HG02642 (cell line): ENCODE measurements at regions not wholly inside any gene's neighbourhood (a gene's known extent, or its start where the extent isn't known, plus 50 kb on each side); places are given as distances from the start of the nearest gene placed in this dataset.

Experiments
- ATAC-seq: cut with Tn5 transposase; IDR thresholded peaks from one replicate; pipeline ENCODE4 v1.9.1; 2021; ENCODE audit warnings: mild to moderate bottlenecking; ENCODE audit not compliant: unreplicated experiment, poor library complexity

GRCh38 chr2:14817848-14818247 is 185.3 kb downstream of the LRATD1 start:
- no peak for ATAC-seq

GRCh38 chr2:14826518-14826917 is 194.0 kb downstream of the LRATD1 start:
- no peak for ATAC-seq

- ATAC-seq = no peak
These were observed 194.9 kb downstream of the LRATD1 start for GRCh38 chr2:14827226-14828023.

GRCh38 chr2:14828223-14828622 is 195.7 kb downstream of the LRATD1 start:
- ATAC-seq = no peak

GRCh38 chr2:14828968-14829367 is 196.5 kb downstream of the LRATD1 start:
- no peak for ATAC-seq

- ATAC-seq = no peak
These were observed 198.9 kb downstream of the LRATD1 start for GRCh38 chr2:14831458-14831857.

GRCh38 chr2:14843507-14844204 is 211.1 kb downstream of the LRATD1 start:
- no peak for ATAC-seq

GRCh38 chr2:14855751-14856150 is 223.2 kb downstream of the LRATD1 start:
- ATAC-seq = no peak

- no peak for ATAC-seq
These were observed 228.7 kb downstream of the LRATD1 start for GRCh38 chr2:14861181-14861580.

GRCh38 chr2:14866736-14867352 is 234.3 kb downstream of the LRATD1 start:
- no peak for ATAC-seq

- ATAC-seq = no peak
These were observed 235.3 kb downstream of the LRATD1 start for GRCh38 chr2:14867853-14868252.

- ATAC-seq = no peak
These were observed 240.3 kb downstream of the LRATD1 start for GRCh38 chr2:14872779-14873325.

- ATAC-seq = no peak
These were observed 249.3 kb downstream of the LRATD1 start for GRCh38 chr2:14881651-14882327.

- ATAC-seq = no peak
These were observed 252.1 kb downstream of the LRATD1 start for GRCh38 chr2:14884651-14885050.

GRCh38 chr2:14891546-14891945 is 259.0 kb downstream of the LRATD1 start:
- ATAC-seq = no peak

GRCh38 chr2:14896330-14897030 is 264.0 kb downstream of the LRATD1 start:
- ATAC-seq = no peak

- no peak for ATAC-seq
These were observed 267.3 kb downstream of the LRATD1 start for GRCh38 chr2:14899621-14900414.

- ATAC-seq = no peak
These were observed 269.2 kb downstream of the LRATD1 start for GRCh38 chr2:14901737-14902136.

- no peak for ATAC-seq
These were observed 270.4 kb downstream of the LRATD1 start for GRCh38 chr2:14902953-14903352.
